T-cell (primary cell): ENCODE measurements at regions not wholly inside any gene's neighbourhood (a gene's known extent, or its start where the extent isn't known, plus 50 kb on each side); places are given as distances from the start of the nearest gene placed in this dataset.
"Not testable (repeated sequence)": the region's sequence is repeated elsewhere in the genome, so short reads cannot be mapped to it uniquely, and the experiment has no call there.

Experiments
- ATAC-seq, 4 experiments: fragments of 200-7000 bp in 3 of 4; fragments of 150-1000 bp in 1 of 4; cut with Tn5 transposase; replicated peaks in 1 of 4; 1 replicate in 3 of 4; 2 replicates in 1 of 4; pipeline ENCODE4 v1.10.0; 2021; ENCODE audit warnings: moderate library complexity in 3 of 4, mild to moderate bottlenecking in 2 of 4, moderate number of reproducible peaks in 1 of 4
- CTCF ChIA-PET, 2 donors: fragments of 300-600 bp; sonication (Branson Sonifier 250); formaldehyde crosslinking; loops; one replicate each; lab custom pipeline; 2022; ENCODE audit warnings: antibody characterized with exemption in 2 of 2; lab: Charles Lee
- POLR2A ChIA-PET, 2 donors: fragments of 300-600 bp; sonication (Branson Sonifier 250); formaldehyde crosslinking; loops; one replicate each; lab custom pipeline; 2022; ENCODE audit warnings: antibody characterized with exemption in 2 of 2; lab: Charles Lee
- DNase-seq, 35 experiments: peaks; one replicate each; pipeline versions ENCODE4 v3.0.0 to v3.0.0-alpha.2; 2013 to 2023
- H3K27ac ChIP-seq: one replicate; pipeline ENCODE4 v1.5.1; 2013; ENCODE audit warnings: low read length
- H3K27me3 ChIP-seq, 2 experiments: replicated peaks in 1 of 2; 1 replicate in 1 of 2; 2 replicates in 1 of 2; pipeline versions ENCODE4 v1.6.1 to v1.7.0; 2013; ENCODE audit warnings: low read length in 1 of 2, mixed read lengths in 1 of 2; ENCODE audit not compliant: control insufficient read depth in 2 of 2, insufficient read depth in 2 of 2; ENCODE audit errors: extremely low read depth in 1 of 2
- H3K36me3 ChIP-seq, 2 donors: 1 replicate in 1 of 2; 2 replicates in 1 of 2; pipeline versions ENCODE4 v1.6.1 to v1.7.0; 2013; ENCODE audit warnings: low read length in 1 of 2; ENCODE audit not compliant: control insufficient read depth in 2 of 2, insufficient read depth in 1 of 2; ENCODE audit errors: extremely low read depth in 1 of 2
- H3K4me1 ChIP-seq, 2 experiments: 1 replicate in 1 of 2; 2 replicates in 1 of 2; pipeline versions ENCODE4 v1.6.1 to v1.7.0; 2013; ENCODE audit warnings: low read length in 2 of 2, mixed read lengths in 1 of 2; ENCODE audit not compliant: insufficient read depth in 2 of 2, control insufficient read depth in 1 of 2; ENCODE audit errors: extremely low read depth in 1 of 2
- H3K4me3 ChIP-seq, 2 donors: 1 replicate in 1 of 2; 2 replicates in 1 of 2; pipeline versions ENCODE4 v1.5.1 to v1.7.0; 2013; ENCODE audit warnings: mild to moderate bottlenecking in 2 of 2, low read length in 1 of 2, moderate library complexity in 1 of 2; ENCODE audit not compliant: control insufficient read depth in 1 of 2; ENCODE audit errors: extremely low read depth in 1 of 2
- H3K9me3 ChIP-seq: 2 replicates; pipeline ENCODE4 v1.7.0; 2013
- H3K27ac Mint-ChIP-seq, 2 donors: one replicate each; pipeline ENCODE4 v1.8.0; 2020 to 2021; ENCODE audit warnings: mild to moderate bottlenecking in 2 of 2, mixed read lengths in 2 of 2
- H3K27me3 Mint-ChIP-seq, 2 donors: one replicate each; pipeline ENCODE4 v1.8.0; 2021 to 2022; ENCODE audit warnings: mixed read lengths in 2 of 2
- H3K36me3 Mint-ChIP-seq: one replicate; pipeline ENCODE4 v1.8.0; 2021; ENCODE audit warnings: mixed read lengths
- H3K4me1 Mint-ChIP-seq, 3 donors: one replicate each; pipeline ENCODE4 v1.8.0; 2020 to 2022; ENCODE audit warnings: mixed read lengths in 3 of 3, mild to moderate bottlenecking in 1 of 3
- H3K4me3 Mint-ChIP-seq, 3 donors: one replicate each; pipeline ENCODE4 v1.8.0; 2020 to 2022; ENCODE audit warnings: mild to moderate bottlenecking in 3 of 3, mixed read lengths in 3 of 3, moderate library complexity in 3 of 3
- H3K9me3 Mint-ChIP-seq, 3 donors: one replicate each; pipeline ENCODE4 v1.8.0; 2020 to 2022; ENCODE audit warnings: mixed read lengths in 3 of 3
- WGBS: methylation state at CpG from one replicate; pipeline ENCODE4 v1.1.5; 2013; ENCODE audit warnings: missing lambda C conversion rate; ENCODE audit not compliant: insufficient coverage; 5-methylcytosine and 5-hydroxymethylcytosine counted together

GRCh38 chrX:39431893-39432292 lies 630.6 kb downstream of the MID1IP1 start:
- Histone ChIP-seq H3K9me3 (no peaks in the 10 kb centered on the region), H3K36me3 (no peaks in the 10 kb centered on the region), H3K27me3 (no peaks in the 10 kb centered on the region), H3K4me3 (no peak overlapping the region), H3K4me1 (peaks cover 5 to 8% of the 10 kb centered on the region in 2 experiments), H3K27ac (no peak overlapping the region)
- POLR2A ChIA-PET = no interaction called here
- H3K27me3 Mint-ChIP-seq = peaks cover 0 to 9% of the 10 kb centered on the region in 2 donors
- H3K36me3 Mint-ChIP-seq = no peaks in the 10 kb centered on the region
- H3K4me1 Mint-ChIP-seq = peaks cover 14 to 29% (median 14%) of the 10 kb centered on the region in 3 donors
- WGBS = no CpG with 5 or more reads among the region's 2 CpGs
- no peak overlapping the region for H3K27ac Mint-ChIP-seq
- CTCF ChIA-PET = no interaction called here
- no peaks in the 10 kb centered on the region for H3K9me3 Mint-ChIP-seq
- ATAC-seq (no peak), DNase-seq (no peak)
- H3K4me3 Mint-ChIP-seq = peak overlapping the region in 1 of 3 donors; percentile 11

DNA sequence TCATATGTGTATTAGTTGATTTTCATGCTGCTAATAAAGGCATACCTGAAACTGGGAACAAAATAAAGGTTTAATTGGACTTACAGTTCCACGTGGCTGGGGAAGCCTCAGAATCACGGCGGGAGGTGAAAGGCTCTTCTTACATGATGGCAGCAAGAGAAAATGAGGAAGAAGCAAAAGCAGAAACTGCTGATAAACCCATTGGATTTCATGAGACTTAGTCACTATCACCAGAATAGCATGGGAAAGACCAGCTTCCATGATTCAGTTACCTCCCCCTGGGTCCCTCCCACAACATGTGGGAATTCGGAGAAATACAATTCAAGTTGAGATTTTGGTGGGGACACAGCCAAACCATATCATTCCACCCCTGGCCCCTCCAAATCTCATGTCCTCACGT lies 633.4 kb downstream of the MID1IP1 start:
- H3K9me3 Mint-ChIP-seq, H3K9me3 ChIP-seq, H3K4me3 Mint-ChIP-seq, H3K36me3 Mint-ChIP-seq, H3K36me3 ChIP-seq, H3K4me3 ChIP-seq, H3K4me1 ChIP-seq, CTCF ChIA-PET, H3K27me3 ChIP-seq, POLR2A ChIA-PET, H3K27me3 Mint-ChIP-seq, ATAC-seq, H3K27ac Mint-ChIP-seq, H3K27ac ChIP-seq, DNase-seq: not testable (repeated sequence)
- peaks cover 1 to 13% (median 3%) of the 10 kb centered on the region in 3 donors for H3K4me1 Mint-ChIP-seq
- 87% methylated on average over 3 of the region's 5 CpGs for WGBS

- H3K9me3 ChIP-seq = not testable (repeated sequence)
These were observed 635.3 kb downstream of the MID1IP1 start for GRCh38 chrX:39436538-39436937.

GRCh38 chrX:39437670-39438441 lies 636.6 kb downstream of the MID1IP1 start:
- no peaks in the 10 kb centered on the region for H3K36me3 Mint-ChIP-seq
- Histone ChIP-seq H3K27me3 (no peaks in the 10 kb centered on the region), H3K4me3 (no peak overlapping the region), H3K36me3 (no peaks in the 10 kb centered on the region), H3K9me3 (no peaks in the 10 kb centered on the region), H3K4me1 (peaks cover 0 to 10% of the 10 kb centered on the region in 2 experiments), H3K27ac (no peak overlapping the region)
- H3K9me3 Mint-ChIP-seq = peaks cover 0 to 3% (median 0%) of the 10 kb centered on the region in 3 donors
- CTCF ChIA-PET = no interaction called here
- no peak overlapping the region for H3K27ac Mint-ChIP-seq
- peaks cover 0 to 5% of the 10 kb centered on the region in 2 donors for H3K27me3 Mint-ChIP-seq
- H3K4me3 Mint-ChIP-seq = no peak overlapping the region
- DNase-seq (no peak), ATAC-seq (no peak)
- no CpG with 5 or more reads among the region's 8 CpGs for WGBS
- peaks cover 13 to 32% (median 16%) of the 10 kb centered on the region in 3 donors for H3K4me1 Mint-ChIP-seq
- POLR2A ChIA-PET = no interaction called here

More at GRCh38 chrX:39436538-39436937, 635.3 kb downstream of the MID1IP1 start:
- H3K4me3 ChIP-seq, H3K9me3 Mint-ChIP-seq, POLR2A ChIA-PET, DNase-seq, H3K27me3 Mint-ChIP-seq, ATAC-seq, CTCF ChIA-PET, H3K36me3 Mint-ChIP-seq, H3K27ac ChIP-seq, H3K4me3 Mint-ChIP-seq, H3K36me3 ChIP-seq, H3K27me3 ChIP-seq, H3K27ac Mint-ChIP-seq: not testable (repeated sequence)
- peaks cover 0 to 10% of the 10 kb centered on the region in 2 experiments for H3K4me1 ChIP-seq
- H3K4me1 Mint-ChIP-seq = peaks cover 13 to 29% (median 16%) of the 10 kb centered on the region in 3 donors
- WGBS = no CpG with 5 or more reads among the region's 4 CpGs

- no peaks in the 10 kb centered on the region for H3K27me3 ChIP-seq
- no peaks in the 10 kb centered on the region for H3K36me3 ChIP-seq
- H3K27ac Mint-ChIP-seq = peak overlapping the region in 1 of 2 donors; percentile 7
- peaks cover 13 to 35% (median 16%) of the 10 kb centered on the region in 3 donors for H3K4me1 Mint-ChIP-seq
- no peaks in the 10 kb centered on the region for H3K36me3 Mint-ChIP-seq
- no peak overlapping the region for H3K27ac ChIP-seq
- H3K4me3 ChIP-seq = no peak overlapping the region
- DNase-seq (no peak), ATAC-seq (no peak)
- ChIA-PET POLR2A (interaction anchor here in 1 of 2 donors (0.5 kb wide), 1 partner anchor 414 kb away, joined by 4 read pairs; no protein-coding TSS in a partner anchor), CTCF (no interaction called here)
- WGBS = 96% methylated on average over 3 of the region's 11 CpGs
- H3K9me3 Mint-ChIP-seq = peaks cover 0 to 3% (median 0%) of the 10 kb centered on the region in 3 donors
- H3K9me3 ChIP-seq = no peaks in the 10 kb centered on the region
- H3K4me3 Mint-ChIP-seq = no peak overlapping the region
- peaks cover 0 to 10% of the 10 kb centered on the region in 2 experiments for H3K4me1 ChIP-seq
- H3K27me3 Mint-ChIP-seq = peaks cover 2 to 6% of the 10 kb centered on the region in 2 donors
These were observed 637.6 kb downstream of the MID1IP1 start for GRCh38 chrX:39438603-39439602.
